RWPE2 (cell line): ENCODE measurements at regions not wholly inside any gene's neighbourhood (a gene's known extent, or its start where the extent isn't known, plus 50 kb on each side); places are given as distances from the start of the nearest gene placed in this dataset.

Source experiments
- ATAC-seq: fragments of 200-7000 bp; cut with Tn5 transposase; 3 replicates; pipeline ENCODE4 v1.9.1; 2021; ENCODE audit warnings: low read depth
- DNase-seq: peaks from one replicate; pipeline ENCODE4 v3.0.0-alpha.2; 2020; ENCODE audit warnings: low spot score
- H3K27ac ChIP-seq: fragments of 450-650 bp; 2 replicates; pipeline ENCODE4 v1.5.1; 2017; ENCODE audit warnings: mild to moderate bottlenecking; ENCODE audit not compliant: poor library complexity, severe bottlenecking
- H3K27me3 ChIP-seq: fragments of 250-450 bp; sonication (Bioruptor Pico); 2 replicates; pipeline ENCODE4 v1.5.1; 2021; ENCODE audit warnings: mild to moderate bottlenecking, moderate library complexity; ENCODE audit not compliant: insufficient read depth, poor library complexity, severe bottlenecking
- H3K36me3 ChIP-seq: fragments of 250-450 bp; sonication (Bioruptor Pico); 2 replicates; pipeline ENCODE4 v1.5.1; 2020; ENCODE audit warnings: low read depth, mild to moderate bottlenecking, moderate library complexity
- H3K4me1 ChIP-seq: fragments of 250-450 bp; sonication (Bioruptor Pico); 2 replicates; pipeline ENCODE4 v1.5.1; 2021; ENCODE audit warnings: mild to moderate bottlenecking, moderate library complexity; ENCODE audit not compliant: insufficient read depth, poor library complexity, severe bottlenecking
- H3K4me3 ChIP-seq: fragments of 250-450 bp; sonication (Bioruptor Pico); 2 replicates; pipeline ENCODE4 v1.5.1; 2021; ENCODE audit warnings: mild to moderate bottlenecking, moderate library complexity; ENCODE audit not compliant: severe bottlenecking
- H3K9me3 ChIP-seq: fragments of 250-450 bp; sonication (Bioruptor Pico); 2 replicates; pipeline ENCODE4 v1.5.1; 2021; ENCODE audit warnings: mild to moderate bottlenecking, moderate library complexity; ENCODE audit not compliant: severe bottlenecking
- TF ChIP-seq, protein P1 (sequence below): fragments of 450-650 bp; IDR thresholded peaks from one replicate; pipeline ENCODE4 v1.5.1; 2017; ENCODE audit warnings: mild to moderate bottlenecking, moderate library complexity; ENCODE audit not compliant: poor library complexity, severe bottlenecking

DNA sequence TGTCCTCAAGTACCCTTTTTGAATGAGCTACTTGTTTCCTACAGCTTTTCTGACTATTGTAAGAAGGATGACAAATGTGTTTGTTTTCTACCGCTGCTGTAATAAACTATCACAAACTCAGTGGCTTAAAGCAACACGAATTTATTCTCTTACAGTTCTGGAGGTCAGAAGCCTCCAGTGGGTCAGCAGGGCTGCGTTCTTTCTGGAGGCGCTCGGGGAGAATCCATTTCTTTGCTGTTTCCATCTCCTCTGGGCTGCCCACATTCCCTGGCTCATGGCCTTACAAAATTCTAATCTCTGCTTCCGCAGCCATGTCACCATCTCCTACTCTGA is 128.5 kb downstream of the SPP2 start:
- no peaks in the 10 kb centered on the region for H3K4me1 ChIP-seq
- no peaks in the 10 kb centered on the region for H3K27me3 ChIP-seq
- no peak overlapping the region for H3K4me3 ChIP-seq
- H3K27ac ChIP-seq: no peak overlapping the region
- TF ChIP-seq, protein P1, sequence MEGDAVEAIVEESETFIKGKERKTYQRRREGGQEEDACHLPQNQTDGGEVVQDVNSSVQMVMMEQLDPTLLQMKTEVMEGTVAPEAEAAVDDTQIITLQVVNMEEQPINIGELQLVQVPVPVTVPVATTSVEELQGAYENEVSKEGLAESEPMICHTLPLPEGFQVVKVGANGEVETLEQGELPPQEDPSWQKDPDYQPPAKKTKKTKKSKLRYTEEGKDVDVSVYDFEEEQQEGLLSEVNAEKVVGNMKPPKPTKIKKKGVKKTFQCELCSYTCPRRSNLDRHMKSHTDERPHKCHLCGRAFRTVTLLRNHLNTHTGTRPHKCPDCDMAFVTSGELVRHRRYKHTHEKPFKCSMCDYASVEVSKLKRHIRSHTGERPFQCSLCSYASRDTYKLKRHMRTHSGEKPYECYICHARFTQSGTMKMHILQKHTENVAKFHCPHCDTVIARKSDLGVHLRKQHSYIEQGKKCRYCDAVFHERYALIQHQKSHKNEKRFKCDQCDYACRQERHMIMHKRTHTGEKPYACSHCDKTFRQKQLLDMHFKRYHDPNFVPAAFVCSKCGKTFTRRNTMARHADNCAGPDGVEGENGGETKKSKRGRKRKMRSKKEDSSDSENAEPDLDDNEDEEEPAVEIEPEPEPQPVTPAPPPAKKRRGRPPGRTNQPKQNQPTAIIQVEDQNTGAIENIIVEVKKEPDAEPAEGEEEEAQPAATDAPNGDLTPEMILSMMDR: no peak
- no peaks in the 10 kb centered on the region for H3K36me3 ChIP-seq
- ATAC-seq (no peak; the same call in 2 of the 3 replicates), DNase-seq (no peak)
- H3K9me3 ChIP-seq: no peaks in the 10 kb centered on the region

DNA sequence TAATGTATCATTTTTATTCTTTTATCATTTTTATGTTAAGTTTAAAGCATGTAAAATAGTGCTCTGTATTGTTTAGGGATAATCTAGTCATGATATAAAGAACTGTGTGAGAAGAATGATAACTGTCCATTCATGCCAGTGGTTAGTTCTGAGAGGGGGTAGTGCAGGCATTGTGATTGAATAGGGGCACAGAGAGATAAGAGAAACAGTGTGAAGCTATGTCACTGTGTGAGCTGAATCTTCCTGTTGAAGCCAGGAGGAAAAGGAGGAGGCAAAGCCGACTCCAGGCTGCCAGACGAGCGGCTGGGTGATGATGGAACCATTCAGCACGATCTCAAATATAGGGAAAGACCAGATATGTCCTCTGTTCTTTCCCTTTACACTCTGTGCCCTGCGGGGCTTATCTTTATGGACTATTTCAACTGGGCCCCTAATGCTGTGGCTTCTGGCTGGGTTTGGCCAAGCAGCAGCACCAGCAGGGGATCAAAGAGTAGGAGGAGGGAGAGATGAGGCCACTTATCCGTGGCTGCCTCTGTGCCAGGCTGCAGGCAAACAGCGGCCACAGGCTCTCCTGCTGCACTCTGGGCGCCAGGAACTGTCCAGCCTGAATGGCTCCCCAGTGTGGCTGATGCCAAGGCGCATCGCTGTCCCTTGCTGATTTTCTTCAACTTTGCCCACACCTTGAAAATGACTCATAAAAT is 128.0 kb downstream of the SPP2 start:
- no peak overlapping the region for H3K4me3 ChIP-seq
- no peak overlapping the region for H3K27ac ChIP-seq
- no peaks in the 10 kb centered on the region for H3K27me3 ChIP-seq
- DNase-seq (no peak), ATAC-seq (peak; percentile 41; the same call in 1 of the 3 replicates)
- H3K9me3 ChIP-seq: no peaks in the 10 kb centered on the region
- no peaks in the 10 kb centered on the region for H3K36me3 ChIP-seq
- no peaks in the 10 kb centered on the region for H3K4me1 ChIP-seq
- TF ChIP-seq, protein P1: no peak

DNA sequence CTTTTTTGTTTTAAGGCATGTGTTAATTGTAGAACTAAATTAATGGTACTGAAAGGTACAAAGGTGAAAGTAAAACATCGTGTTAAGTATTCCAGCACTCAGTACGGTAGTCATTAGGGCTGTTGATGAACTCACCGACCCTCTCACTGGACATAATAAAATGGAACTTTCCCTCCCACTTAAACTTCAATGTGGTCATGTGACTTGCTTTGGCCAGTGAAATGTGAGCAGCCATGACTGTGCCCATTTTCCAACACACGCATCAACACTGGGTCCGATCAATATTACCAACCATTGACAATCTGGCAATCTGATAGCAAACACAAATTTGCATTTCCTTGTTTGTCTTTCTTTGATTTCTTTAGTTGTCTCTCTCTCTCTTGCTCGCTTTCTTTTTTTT is 125.1 kb downstream of the SPP2 start:
- no peak overlapping the region for H3K4me3 ChIP-seq
- DNase-seq (no peak), ATAC-seq (no peak)
- TF ChIP-seq, protein P1: no peak
- H3K27ac ChIP-seq: no peak overlapping the region
- no peaks in the 10 kb centered on the region for H3K27me3 ChIP-seq
- no peaks in the 10 kb centered on the region for H3K36me3 ChIP-seq
- no peaks in the 10 kb centered on the region for H3K9me3 ChIP-seq
- no peaks in the 10 kb centered on the region for H3K4me1 ChIP-seq

DNA sequence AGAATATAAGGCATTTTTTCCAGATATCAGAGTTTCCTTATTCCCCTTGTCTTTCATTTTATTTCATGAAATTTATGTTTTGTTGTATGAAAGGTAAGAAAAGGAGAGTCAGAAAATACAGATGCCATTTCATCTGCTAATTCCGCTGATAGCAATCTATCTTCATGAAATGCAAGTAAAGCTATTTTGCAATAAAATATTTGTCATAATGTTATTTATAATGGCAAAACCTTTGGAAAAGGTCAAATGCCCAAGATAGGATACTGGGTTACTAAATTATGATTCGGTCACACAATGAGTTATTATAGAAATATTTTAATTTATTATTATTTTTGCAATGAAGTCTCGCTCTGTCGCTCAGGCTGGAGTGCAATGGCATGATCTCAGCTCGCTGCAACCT is 124.2 kb downstream of the SPP2 start:
- TF ChIP-seq, protein P1: no peak
- H3K27me3 ChIP-seq: no peaks in the 10 kb centered on the region
- no peaks in the 10 kb centered on the region for H3K4me1 ChIP-seq
- H3K27ac ChIP-seq: no peak overlapping the region
- DNase-seq (no peak), ATAC-seq (no peak)
- H3K36me3 ChIP-seq: no peaks in the 10 kb centered on the region
- H3K9me3 ChIP-seq: no peaks in the 10 kb centered on the region
- no peak overlapping the region for H3K4me3 ChIP-seq

DNA sequence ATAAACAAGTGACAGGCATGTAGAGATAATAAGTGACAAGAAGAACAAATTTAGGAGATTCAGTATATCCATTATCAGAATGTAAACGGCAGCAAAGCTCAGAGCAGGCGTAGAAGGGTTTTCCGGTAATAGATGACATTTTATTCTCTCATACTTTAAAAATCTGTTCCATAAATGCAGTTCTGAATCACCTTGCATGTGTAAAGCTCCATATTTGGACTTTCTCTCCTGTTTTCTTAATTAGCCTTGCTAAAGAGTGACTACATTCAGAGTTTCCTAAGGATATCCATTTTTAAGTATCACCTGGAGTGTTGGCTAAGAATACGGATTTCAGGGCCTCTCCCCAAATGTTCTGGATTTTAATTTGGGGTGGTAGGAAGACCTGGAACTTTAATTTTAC is 122.0 kb downstream of the SPP2 start:
- TF ChIP-seq, protein P1: no peak
- ATAC-seq: no peak
- no peak overlapping the region for H3K27ac ChIP-seq

More for the DNA sequence above, 122.0 kb downstream of the SPP2 start:
- no peak overlapping the region for H3K4me3 ChIP-seq
- H3K36me3 ChIP-seq: no peaks in the 10 kb centered on the region
- no peaks in the 10 kb centered on the region for H3K9me3 ChIP-seq
- no peaks in the 10 kb centered on the region for H3K27me3 ChIP-seq
- H3K4me1 ChIP-seq: no peaks in the 10 kb centered on the region
- no peak for DNase-seq
